GM12873 (cell line): ENCODE measurements at regions not wholly inside any gene's neighbourhood (a gene's known extent, or its start where the extent isn't known, plus 50 kb on each side); places are given as distances from the start of the nearest gene placed in this dataset.

ENCODE experiments used
- TF ChIP-seq, protein P1 (sequence below): IDR thresholded peaks from 2 replicates; pipeline ENCODE4 v1.5.1; 2012; ENCODE audit warnings: low read depth, mild to moderate bottlenecking, moderate library complexity, low read length, control low read depth; ENCODE audit not compliant: insufficient read depth; ENCODE audit errors: missing control alignments

DNA sequence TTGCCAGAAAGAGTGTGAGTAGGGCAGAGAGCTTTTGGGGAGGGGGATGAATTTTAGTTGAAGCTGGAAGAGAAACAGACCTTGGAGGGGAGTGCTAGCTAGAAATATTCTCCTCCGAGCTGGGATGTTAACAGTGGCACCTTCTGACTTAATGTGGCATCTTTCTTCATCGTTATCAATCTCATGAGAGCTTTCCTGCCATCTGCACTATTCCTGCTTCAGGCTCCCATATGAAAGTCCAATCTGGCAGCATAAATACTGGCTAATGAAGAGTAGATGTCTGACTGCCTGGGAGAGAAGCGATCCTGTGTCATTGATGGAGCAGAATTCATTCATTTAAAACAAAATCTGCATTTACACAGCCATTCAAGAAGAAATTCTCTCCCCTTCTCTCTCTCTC lies 284.5 kb downstream of the TMEM38B start:
- TF ChIP-seq, protein P1, sequence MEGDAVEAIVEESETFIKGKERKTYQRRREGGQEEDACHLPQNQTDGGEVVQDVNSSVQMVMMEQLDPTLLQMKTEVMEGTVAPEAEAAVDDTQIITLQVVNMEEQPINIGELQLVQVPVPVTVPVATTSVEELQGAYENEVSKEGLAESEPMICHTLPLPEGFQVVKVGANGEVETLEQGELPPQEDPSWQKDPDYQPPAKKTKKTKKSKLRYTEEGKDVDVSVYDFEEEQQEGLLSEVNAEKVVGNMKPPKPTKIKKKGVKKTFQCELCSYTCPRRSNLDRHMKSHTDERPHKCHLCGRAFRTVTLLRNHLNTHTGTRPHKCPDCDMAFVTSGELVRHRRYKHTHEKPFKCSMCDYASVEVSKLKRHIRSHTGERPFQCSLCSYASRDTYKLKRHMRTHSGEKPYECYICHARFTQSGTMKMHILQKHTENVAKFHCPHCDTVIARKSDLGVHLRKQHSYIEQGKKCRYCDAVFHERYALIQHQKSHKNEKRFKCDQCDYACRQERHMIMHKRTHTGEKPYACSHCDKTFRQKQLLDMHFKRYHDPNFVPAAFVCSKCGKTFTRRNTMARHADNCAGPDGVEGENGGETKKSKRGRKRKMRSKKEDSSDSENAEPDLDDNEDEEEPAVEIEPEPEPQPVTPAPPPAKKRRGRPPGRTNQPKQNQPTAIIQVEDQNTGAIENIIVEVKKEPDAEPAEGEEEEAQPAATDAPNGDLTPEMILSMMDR = no peak

DNA sequence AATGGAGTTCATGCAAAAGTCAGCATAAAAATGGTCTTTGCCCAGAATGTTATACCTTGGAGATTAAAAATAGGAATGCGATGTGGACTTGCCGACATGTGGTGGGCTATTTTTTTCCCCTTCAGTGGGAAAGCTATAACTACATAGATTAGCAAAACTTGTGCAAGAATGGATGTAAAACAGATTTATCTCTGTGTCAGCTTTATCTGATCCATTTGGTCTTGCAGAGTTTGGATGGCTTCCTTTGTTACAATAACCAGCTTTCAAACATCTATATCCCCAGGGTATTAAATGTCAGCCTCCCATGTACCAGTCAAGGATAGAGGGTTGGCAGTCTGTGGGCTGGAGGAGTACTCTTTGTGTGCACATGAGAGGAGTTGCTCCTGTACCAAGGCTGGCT lies 284.9 kb downstream of the TMEM38B start:
- TF ChIP-seq, protein P1 = no peak

DNA sequence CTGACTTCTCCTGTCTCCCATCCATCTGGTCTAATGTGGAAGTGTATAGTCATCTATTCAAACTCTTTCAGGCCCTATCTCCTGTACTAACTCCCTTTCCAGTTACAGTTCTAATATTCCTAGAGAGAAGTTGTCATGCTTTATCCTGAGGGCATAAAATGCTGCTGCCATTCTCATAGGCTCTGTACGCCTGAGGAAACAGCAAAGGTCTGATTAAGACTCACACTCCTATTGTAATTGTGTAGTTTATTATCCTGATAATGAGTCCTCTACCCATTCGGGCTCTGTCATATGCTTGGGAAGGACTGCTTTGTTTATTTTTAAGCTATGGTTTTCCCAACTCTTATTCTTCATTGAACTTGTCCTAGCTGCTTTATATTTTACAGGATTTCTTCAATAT lies 290.4 kb downstream of the TMEM38B start:
- TF ChIP-seq, protein P1 = no peak

DNA sequence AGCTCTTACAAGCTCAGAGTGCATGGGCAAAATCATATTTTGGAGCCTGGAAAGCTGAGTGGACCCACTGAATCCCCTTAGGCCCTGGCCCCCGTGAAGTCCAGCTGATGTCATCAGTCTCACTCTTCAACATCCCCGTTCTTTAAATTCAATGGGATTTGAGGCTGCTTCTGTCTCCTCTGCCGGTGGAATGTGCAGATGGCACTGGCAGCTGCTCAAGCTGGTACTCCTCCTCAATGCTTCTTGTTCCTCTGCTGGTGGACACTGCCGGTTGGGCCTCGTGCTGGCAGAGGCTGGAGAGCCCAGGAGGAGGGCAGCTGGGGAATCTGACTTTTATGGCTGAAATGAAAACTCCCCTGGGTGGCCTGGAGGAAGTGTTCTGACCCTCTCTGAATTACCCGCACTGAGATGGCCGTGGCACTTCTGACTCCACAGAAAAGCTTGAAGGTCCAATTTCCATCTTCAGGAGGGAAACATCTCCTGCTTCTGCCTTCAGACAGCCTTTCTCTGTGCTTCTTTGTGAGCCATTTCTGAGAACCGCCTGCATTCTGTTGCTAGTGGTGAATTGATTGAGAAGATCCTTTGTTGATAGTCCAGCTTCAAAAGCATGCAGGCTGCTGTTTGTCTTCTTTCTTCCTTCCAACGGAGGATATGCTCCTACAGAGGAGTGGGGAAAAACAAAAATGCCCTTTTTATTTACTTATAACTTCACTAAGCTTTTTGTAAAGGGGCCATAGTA lies 298.9 kb downstream of the TMEM38B start:
- TF ChIP-seq, protein P1 = no peak

DNA sequence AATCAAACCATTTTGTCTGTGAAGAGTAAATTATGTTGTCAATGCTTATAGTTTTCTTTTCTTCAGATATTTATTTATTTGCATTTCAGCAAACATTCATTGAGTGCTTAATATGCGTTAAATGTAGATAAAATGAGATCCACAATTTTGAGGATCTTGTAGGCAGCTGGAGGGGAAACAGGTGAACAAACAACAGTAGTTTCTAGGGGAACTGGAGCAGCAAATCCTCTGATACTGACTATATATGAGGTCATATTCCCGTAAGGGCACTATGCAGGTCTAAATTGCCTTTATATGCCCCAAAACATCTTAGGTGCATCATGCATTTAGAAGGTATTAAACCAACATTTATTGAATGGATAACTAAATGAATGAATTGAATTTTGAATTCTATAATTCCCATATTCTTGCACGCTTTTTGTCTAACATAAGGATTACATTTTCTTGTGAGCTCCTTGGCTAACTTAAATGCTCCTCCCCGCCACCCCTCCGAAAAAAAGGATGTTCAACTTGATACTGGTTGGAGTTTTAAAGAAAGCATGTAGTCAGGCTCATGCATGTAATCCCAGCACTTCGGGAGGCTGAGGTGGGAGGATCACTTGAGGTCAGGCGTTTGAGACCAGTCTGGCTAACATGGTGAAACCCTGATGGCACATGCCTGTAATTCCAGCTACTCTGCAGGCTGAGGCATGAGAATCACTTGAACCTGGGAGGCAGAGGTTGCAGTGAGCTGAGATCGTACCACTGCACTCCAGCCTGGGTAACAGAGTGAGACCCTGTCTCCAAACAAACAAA lies 299.8 kb downstream of the TMEM38B start:
- TF ChIP-seq, protein P1 = no peak

DNA sequence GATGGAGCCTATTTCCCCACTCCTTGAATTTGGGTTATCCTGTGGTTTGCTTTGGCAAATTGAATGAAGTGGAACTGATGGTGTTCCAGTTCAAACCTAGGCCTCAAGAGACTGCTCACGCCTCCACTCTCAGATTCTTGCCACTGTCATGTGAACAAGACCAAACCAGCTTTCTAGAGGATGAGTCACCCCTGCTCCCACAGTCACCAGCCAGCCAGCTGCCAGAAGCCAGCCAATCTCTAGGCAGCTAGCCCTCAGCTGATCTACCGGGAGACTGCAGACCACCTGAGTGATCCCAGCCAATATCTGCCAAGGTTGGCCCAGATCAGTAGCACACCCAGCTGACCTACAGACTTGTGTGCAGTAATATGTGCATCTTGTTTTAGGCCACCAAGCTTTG lies 300.6 kb downstream of the TMEM38B start:
- TF ChIP-seq, protein P1 = no peak

DNA sequence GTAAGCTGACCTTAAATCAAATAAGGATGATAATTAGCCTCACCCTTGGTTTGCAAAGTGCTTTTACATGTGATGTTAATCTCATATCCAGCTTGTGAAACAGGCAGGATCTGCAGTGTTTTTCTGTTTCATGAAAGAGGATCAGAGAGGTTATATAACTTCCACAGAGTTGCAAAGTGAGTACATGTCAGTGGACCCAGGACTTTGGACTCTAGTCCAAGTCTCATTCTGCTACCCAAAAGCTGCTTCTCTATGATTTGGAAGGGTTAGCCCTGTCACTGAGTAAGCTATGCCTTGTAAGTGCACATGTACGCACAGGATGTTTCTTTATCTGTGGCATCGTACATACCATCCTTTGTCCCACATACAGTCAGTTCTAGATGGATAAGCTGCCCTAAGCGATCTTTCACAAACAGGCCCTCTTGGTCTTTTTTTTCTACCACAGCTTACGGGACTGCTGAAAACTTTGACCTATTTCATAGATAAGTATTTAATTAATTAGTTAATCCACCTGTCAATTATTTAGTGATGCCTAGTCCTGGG lies 322.9 kb downstream of the TMEM38B start:
- TF ChIP-seq, protein P1 = no peak
